HG03025 (cell line): ENCODE measurements at regions not wholly inside any gene's neighbourhood (a gene's known extent, or its start where the extent isn't known, plus 50 kb on each side); places are given as distances from the start of the nearest gene placed in this dataset.

Experiments used
- ATAC-seq: cut with Tn5 transposase; IDR thresholded peaks from one replicate; pipeline ENCODE4 v1.9.1; 2021; ENCODE audit warnings: mild to moderate bottlenecking, moderate library complexity; ENCODE audit not compliant: unreplicated experiment, low FRiP score

DNA sequence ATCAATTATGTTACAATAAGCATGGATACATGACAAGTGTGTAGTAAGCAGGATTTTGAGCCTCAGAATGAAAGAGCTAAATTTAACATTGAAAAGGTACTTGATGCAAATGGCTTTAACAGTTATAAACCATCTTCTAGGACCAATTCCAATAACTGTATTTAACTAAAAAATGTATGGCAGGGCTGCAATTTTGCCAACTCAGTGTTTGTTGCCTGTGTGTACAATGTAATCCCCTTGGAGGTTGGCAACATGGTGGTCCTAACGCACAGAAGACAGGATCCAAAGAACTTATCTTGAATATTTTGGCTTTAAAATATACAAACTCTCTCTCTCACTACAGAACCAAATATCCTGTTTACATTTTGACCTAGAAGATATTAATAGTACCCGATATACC is 2314.1 kb downstream of the LRRC4C start:
- no peak for ATAC-seq

DNA sequence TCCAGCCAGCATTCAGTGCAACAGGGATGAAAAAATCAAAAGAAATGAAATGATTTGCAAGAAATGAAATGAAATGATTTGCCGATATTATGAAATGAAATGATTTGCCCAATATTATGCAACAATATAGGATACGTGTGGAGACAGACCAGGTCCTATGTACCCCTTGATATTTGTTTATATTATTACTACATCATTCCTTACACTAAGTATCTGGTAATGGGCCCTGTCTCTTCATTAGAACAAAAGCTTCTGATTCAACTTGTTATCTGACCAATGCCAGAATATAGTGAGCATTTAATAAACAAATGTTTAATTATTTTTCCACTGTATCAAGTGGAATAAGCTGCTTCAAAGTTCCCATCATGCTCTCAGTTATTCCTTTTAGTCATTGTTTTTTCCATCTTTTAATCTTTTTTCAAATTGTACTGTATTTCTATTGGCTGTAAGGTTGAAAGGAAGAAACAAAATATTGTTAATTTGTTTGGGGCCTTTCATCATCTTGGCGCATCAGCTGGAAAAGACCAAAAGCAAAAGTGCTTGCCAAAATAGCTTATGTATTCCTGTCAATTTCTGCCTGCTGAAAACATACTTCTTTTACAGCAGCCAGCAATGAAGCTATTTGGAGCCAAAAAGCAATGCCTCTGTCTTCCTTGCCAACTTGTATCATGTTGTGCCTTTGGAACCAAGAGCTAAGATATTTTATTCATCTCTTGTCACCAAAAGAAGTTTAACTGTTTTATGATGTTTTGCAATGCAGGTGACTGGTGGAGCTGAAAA is 2314.9 kb downstream of the LRRC4C start:
- ATAC-seq, result no peak

DNA sequence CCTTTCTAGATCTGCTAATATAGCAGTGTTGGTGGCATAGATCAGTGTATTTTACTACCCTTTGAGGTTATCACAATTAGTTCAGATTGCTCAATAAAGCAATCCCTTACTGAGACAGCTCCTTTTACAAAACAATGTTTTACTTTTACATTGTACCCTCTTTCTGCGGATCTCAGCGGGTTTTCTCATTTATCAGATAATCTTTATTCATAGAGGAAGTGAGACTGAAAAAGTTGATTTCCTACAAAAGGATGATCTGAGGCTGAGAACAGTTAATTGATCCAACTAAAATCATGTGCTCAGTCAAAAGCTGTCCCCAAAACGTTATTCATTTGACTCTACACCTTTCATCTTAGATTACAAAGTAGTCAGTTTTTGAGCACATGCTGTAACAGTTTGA is 2319.9 kb downstream of the LRRC4C start:
- ATAC-seq, result no peak

DNA sequence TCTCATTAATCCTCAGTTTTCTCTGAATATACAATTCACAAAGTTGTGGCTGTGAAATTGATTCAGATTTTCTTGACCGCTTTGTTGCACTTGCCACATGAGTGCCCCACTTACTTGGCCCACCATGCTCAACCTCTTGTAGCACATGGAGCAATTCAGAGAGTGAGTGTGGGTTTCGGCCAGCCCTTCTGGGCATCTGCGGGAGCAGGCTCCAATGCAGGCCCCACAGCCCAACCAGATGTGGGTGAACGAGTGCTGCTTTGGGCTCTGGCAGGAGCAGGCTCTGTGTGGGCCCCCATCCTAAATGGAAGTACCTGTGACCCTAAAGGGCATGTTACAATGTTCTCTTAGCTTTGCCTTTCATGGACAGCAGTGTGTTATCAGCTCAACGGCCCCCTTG is 2338.6 kb downstream of the LRRC4C start:
- ATAC-seq, result no peak

DNA sequence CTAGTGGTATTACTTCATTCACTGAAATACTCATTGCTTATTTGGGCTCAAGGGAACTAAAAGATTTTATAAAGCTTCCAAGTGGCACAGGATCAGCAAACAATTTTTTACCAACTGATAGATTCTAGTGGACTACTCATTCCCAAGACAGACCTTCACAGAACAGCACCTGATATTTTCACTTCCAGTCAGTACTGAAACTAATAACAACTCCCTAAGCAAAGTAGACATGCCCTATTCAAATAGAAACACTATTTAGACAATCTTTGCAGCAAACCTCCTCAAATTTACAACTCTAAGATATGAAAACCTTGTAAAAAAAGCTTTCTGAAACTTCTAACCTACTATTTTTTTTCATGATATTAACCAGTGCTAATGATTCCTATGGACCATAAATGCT is 2345.8 kb downstream of the LRRC4C start:
- ATAC-seq, result no peak

DNA sequence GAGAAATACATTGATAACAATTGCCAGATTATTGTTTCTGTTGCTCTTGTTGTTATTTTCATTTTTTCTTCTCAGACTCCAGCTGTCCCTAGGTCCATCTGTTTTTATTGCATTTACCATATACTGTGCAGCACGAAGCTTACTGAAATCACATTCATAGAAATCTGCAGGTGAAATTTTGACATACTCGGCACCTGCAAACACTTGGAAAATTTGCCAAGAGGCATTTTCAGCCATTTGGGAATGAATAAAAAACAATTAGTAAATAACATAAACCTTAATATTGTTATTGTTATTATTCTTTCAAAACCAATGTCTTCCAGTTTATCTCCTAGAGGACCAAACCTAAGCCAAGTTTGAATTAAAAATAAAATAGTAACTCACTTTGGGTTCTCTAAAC is 2357.2 kb downstream of the LRRC4C start:
- no peak for ATAC-seq

DNA sequence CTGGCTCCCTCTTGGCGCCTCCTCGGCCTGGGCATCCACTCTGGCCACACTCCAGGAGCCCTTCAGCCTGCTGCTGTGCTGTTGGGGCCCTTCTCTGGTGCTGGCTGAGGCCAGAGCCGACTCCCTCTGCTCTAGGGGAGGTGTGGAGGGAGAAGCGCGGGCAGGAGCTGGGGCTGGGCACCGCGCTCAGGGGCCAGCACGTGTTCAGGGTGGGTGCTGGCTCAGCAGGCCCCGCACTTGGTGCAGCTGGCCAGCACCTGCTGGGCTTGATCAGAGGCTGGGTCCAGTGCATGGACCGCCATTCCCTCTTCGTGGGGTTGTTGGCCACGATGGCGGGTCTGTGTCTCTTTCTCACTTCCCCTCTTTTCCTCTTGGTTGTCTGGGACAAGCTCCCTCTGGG is 2381.0 kb downstream of the LRRC4C start:
- no peak for ATAC-seq

DNA sequence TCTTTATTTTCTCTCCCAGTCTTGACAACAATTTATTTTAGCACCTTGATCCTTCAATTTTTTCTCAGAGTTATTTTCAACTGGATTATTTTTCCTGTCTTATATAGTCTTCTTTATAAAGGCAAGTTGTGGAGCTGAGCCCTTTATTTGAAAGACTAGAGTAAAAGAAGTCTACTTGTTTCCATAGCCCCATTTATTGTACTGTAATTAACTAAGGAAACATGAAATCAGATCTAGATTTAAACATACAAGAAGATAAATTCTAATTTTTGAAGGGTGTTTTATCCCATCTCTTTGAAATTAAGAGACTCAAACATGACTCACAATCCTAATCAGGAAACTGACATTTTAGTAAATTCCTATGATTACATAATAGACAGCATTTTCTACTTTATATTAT is 2421.8 kb downstream of the LRRC4C start:
- no peak for ATAC-seq

DNA sequence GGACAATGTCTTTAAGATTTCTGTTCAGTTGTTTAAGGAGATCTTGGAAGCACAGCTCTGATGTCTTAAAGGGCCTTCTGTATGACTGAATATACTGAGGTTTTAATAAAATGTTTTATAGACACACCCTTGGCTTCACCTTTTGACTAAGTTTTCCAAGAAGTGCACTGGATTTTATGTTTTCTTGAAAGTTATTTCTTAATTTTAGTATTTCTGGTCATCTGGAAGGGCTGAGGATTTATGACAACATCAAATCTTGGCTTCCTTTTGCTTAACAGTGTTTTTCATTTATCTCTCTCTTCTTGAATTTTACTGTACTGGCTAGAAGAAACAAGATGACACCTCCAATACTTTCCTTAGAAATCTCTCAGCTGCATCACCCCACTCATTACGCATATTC is 2423.4 kb downstream of the LRRC4C start:
- no peak for ATAC-seq

DNA sequence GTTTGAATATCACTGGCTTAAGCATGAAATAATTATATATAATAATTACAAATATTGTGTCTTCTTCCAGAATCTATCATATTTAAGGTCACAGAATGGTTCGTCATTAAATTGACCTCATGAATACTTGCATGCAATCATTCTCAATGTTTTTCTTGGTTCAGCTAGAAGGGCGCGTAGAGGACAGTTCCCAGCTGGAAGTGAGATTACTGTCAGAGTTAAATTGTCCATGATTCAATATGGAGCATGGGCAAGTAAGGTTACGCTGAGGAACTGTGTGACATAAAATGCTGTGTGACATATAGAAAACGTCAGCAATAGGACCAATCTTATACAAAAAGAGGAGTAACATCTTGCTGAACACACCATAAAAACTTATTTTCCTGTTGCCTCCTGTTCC is 2423.5 kb upstream of the RAG2 start:
- ATAC-seq, result no peak

DNA sequence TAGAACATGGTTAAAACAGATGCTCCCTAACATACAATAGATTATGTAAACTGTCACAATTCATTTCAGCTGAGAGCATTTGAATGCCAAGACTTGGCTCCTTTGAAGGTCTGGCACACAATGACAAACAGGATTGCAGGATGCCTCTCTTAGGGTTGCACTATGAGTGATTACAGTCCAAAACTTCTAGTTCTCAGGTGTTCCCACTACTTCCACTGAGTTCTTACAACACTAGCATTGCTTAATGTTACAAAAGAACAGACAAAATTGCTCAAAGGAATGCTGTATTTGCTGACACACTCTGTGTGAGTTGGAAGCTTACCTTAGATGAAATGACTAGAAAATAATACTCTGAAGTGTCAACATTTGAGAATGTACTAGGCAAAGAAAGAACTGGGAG is 2413.8 kb upstream of the RAG2 start:
- no peak for ATAC-seq

DNA sequence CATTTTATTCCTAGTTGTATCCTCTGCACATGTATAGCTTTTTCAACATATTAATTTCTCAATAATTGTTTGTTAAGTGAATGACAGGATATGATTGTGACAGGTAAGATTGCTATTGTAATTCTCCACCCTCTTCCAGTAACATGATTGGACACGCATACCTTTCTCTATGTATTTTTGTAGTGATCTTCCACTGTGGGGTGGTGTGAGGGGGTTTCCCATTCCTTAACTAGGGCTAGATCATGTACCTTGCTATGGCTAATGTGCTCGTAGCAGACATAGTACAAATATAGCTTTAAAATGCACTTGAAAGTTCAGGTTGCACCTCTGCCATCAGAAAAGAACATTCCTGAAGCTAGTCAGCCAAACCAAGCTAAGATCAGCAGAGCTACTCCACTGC is 2392.8 kb upstream of the RAG2 start:
- ATAC-seq, result no peak

DNA sequence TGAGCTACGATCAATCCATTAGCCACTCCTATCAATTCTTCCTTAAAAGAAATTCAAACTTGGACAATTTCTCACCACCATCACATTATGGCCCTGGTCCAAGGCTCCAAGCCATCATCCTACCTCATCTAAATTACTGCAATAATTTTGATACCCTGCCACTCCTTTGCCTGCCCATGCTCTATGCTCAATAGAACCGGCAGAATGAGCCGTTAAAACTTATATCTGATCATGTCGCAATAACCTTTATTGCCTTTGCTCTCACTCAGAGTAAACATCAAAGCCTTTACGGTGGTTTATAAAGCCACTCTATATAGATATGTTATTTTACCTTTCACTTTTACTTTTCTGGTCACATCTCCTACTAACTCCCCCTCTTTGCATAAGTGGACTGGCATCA is 2392.1 kb upstream of the RAG2 start:
- ATAC-seq, result no peak

DNA sequence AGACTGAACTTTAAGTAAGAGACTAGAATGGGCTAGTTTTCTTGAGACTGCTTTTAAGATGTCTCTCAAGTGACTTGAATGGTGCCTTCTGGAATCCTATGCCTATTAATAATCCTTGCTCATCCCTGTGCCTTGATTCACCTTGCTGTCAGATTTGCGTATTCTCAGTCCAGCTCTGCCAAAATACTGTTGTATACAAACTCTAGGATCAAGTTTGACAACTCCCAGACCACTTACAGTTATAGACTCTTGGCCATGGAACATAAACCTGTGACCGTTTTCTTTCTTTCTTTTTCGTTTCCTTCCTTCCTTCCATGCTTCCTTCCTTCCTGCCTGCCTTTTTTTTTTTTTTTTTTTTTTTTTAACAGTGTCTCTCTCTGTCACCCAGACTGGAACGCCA is 2390.9 kb upstream of the RAG2 start:
- no peak for ATAC-seq

DNA sequence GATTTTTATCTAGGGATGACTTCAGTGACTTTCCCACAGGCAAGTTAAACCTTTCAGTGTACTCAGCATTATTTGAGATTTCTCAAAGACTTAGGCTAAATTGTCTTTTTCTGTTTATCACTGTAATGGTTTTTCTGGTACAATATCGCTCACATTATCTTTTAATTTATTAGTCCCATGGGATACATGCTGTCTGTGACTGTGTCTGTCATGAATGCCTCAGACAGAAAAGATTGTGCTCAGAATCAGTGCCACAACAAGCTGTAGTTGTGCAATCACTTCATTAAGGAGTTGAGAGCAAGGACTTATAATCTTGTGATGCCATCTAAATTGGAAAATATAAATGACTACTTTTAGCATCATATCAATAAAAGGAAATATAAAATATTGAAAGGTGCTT is 2374.2 kb upstream of the RAG2 start:
- no peak for ATAC-seq

DNA sequence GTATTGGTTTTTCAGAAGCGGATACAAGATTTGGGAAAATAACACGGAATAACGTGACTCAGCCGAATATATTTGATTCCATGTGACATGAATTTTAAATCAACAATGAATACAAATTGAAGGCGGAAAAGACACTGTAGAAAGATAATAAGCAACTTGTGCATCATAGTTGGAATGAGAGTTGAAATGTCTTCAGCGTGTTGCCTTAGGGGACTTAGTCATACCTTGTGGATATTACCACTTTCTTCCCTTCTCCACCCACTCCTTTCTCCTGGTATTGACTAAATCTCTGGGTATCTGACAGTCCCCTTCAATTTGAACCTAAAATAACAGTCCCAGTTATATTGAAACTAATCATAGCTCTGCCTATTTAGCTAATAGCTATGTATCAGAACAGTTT is 2373.1 kb upstream of the RAG2 start:
- no peak for ATAC-seq

DNA sequence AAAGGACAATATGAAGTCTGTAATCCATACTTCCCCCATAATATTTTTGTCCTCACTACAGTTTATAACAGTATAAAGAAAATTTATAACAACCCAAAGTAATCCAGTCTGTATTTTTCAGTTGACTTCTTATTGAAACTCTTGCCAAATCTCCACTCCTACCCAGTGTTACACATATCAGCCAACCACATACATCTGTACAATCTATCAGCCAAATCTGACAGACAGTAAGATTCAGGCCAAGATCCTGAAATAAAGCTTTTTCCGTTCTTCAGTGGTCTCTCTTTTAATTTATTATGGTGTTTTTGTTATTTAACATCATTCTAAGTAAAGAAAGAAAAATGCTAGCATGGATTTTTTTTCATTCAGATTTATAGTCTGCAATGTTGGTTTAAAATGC is 2370.9 kb upstream of the RAG2 start:
- ATAC-seq, result no peak

DNA sequence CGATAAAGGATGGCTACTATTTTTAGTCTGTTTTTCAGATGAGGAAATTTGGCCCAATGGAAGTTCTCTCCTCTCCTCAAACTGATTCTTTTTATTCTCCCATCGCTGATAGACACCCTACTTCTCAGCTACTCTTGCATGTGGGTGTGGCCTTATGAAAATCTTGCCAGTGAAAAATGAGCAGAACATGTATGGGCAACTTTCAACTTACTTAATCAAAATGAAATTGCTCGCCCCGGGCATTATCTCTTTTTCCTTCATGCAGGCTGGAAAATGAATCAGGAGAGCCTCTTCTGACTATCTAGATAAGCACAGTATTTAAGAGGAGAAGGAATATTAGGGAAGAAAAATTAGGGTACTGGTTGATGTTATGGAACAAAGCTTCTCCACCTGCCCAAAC is 2354.7 kb upstream of the RAG2 start:
- ATAC-seq, result no peak

DNA sequence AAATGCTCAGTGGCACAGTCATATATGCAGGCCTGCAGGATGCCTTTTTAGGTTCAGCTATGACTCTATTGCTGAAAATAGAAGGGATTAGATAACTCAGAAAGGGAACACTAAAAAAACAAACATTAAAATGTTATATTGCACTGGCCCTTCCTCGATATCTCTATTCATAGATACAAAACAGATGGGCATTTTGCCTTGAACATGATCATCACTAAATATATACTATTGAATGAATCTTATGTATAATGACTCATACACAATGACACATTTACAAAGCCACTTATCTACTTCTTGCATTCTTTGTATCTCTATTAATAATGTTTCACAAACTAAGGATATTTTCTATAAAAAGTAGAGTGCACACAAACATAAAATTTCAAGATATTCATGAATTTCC is 2352.8 kb upstream of the RAG2 start:
- no peak for ATAC-seq

DNA sequence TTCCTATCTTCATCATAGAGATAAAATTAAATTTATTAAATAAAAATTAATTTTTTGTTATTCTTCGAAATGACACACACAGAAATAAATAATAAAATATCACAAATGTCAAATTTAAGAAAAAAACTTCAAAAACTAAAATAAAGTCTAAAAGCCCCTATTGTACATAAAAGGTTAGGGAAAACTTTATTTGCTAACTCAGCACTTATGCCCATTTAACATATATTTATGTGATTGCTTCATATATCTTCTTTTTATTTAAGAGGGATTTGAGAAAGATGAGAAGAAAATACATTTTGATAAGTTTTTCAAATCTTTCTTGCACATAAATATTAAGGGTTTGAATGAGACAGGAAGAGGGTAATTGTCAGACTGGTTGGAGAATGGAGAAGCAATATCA is 2350.4 kb upstream of the RAG2 start:
- no peak for ATAC-seq

DNA sequence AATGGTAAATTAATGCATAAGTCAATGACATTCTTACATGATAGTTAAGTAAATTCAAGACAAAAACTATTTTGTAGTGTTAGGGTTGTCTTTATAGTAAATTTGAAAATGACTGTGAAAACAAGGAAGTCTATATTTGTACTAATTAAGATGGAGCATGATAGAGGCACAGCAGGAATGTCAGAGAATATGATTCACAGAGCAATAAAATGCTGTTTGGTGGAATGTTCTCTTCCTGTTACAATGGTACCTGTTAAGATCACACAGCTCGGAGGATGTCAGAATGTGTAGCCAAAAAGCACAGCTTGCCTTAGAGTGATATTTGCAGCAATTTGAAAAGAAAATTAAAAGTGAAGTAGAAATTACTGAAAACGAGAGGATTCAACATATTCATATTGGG is 2339.7 kb upstream of the RAG2 start:
- no peak for ATAC-seq

DNA sequence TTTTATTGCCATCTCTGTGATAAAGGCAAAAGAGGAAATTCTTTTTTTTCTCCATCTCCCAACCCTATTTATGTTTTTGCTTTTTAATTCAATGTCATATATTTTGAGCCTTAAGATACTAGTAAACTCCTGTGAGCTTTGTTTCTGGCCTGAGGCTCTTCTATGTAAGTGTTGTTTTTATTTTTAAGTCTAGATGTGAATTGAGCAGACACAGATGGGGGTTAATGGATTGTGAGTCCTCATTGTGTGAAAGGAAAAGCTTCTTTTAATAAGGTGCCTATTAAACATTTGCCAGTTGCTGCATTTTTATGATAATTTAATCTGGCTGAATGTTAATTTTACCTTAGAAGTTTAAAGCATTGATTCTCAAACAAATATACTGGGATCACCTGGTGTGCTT is 2337.9 kb upstream of the RAG2 start:
- no peak for ATAC-seq

DNA sequence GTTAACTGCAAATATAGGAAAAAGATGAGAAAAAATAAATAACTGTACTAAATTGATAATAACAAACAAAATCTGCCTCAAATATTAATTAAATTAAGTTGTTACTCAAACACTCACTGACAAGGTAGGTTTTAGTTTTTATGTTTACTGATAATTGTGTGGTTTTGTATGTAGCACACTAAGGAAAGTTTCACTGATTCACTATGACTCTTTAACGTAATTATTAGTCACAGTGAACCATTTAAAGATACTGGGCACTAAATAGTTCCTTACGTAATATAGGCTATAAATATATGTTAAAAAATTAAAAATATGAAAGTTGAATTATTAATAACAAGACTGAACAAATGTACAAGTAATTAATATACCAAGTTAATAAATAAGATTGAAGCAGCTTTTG is 2330.0 kb upstream of the RAG2 start:
- ATAC-seq, result no peak
